ENCODE measurements at regions not wholly inside any gene's neighbourhood (a gene's known extent, or its start where the extent isn't known, plus 50 kb on each side); places are given as distances from the start of the nearest gene placed in this dataset.
A peak's percentile ranks its signal among the peaks of the same experiment; 100 is the strongest.
"Not testable (repeated sequence)": the region's sequence is repeated elsewhere in the genome, so short reads cannot be mapped to it uniquely, and the experiment has no call there.

GRCh38 chr2:55771612-55772011, 78.0 kb upstream of the PNPT1 start:
- peak; percentile 89 for FAIRE-seq

GRCh38 chr2:55768991-55769390, 75.3 kb upstream of the PNPT1 start:
- FAIRE-seq: no peak

GRCh38 chr2:55766947-55767346, 73.3 kb upstream of the PNPT1 start:
- no peak for FAIRE-seq

DNA sequence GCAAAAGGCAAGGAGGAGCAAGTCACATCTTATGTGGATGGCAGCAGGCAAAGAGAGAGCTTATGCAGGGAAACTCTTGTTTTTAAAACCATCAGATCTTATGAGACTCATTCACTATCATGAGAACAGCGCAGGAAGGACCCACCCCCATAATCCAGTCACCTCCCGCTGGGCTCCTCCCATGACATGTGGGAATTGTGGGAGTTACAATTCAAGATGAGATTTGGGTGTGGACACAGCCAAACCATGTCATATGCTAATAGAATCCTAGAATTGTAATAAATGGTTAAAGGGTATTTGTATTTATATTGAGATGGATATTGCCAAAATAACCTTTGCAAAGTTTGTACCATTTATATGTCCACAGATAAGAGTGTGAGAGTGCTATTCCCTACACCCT, 72.1 kb upstream of the PNPT1 start:
- FAIRE-seq: not testable (repeated sequence)

GRCh38 chr2:55763721-55764120, 70.1 kb upstream of the PNPT1 start:
- no peak for FAIRE-seq

DNA sequence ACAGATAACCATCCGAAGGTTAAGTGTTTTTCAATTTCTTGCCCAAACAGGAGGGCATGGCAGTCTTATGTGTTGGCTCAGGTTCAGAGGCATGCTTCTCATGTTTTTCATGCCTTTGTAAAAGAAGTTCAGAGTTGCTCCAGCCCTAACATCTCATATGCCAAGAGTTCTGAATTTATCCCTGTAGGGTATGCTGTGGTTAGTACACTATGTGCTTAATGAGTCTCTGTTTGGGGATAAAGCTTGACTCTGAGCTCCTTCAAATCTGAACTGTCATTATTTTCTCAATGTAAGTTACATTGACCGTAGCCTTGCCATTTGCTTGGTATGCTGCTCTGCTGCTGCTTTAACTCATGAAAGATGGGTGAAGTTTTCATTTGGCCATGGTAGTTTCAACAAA, 67.9 kb upstream of the PNPT1 start:
- FAIRE-seq: no peak

GRCh38 chr2:55761024-55761423, 67.4 kb upstream of the PNPT1 start:
- no peak for FAIRE-seq

DNA sequence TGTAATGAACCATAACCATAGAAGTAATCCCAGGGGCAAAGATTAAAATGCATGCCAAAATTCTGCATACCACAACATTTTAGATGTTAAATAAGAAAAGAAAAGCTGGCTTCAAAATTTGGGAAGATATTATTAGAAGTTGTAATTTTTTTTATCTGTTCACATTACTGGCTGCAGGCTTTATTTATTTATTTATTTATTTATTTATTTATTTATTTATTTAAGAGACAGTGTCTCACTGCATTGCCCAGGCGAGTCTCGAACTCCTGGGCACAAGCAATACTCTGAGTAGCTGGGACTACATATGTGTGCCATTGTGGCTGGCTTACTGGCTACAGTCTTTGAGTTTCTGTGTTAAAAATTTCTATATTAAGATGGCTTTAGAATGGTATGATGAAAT, 66.5 kb upstream of the PNPT1 start:
- FAIRE-seq: no peak

GRCh38 chr2:55759271-55759921, 65.8 kb upstream of the PNPT1 start:
- no peak for FAIRE-seq

DNA sequence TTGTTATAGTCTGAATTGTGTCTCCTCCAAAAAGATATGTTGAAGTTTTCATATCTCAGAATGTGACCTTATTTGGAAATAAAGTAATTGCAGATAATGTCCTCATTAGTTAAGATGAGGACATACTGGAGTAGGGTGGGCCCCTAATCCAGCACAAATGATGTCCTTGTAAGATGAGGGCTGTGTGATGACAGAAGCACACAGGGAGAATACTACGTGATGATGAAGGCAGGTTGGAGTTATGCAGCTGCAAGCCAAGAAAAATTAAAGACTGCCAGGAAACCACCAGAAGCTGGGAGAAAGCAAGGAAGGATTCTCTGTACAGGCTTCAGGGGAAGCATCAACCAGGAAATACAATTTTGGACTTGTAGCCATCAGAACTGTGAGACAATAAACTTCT, 58.3 kb upstream of the PNPT1 start:
- FAIRE-seq: no peak

DNA sequence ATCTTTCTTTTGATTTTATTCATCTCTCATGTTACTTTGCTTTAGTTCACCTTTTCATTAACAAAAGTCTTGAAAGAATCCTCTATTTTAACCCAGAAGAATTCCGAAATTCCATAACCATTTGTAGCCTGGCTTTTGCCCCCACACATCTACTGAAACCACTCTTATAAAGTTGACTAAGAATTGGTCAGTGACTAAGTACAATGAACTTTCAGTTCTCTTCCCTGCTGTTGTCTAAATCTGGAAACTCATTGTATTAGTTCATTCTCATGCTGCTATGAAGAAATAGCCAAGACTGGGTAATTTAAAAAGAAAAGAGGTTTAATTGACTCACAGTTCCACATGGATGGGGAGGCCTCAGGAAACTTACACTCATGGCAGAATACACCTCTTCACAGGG, 49.9 kb upstream of the PNPT1 start:
- FAIRE-seq: no peak

All from TTC549 (cell line).